ENCODE measurements at regions not wholly inside any gene's neighbourhood (a gene's known extent, or its start where the extent isn't known, plus 50 kb on each side); places are given as distances from the start of the nearest gene placed in this dataset.
"Not testable (repeated sequence)": the region's sequence is repeated elsewhere in the genome, so short reads cannot be mapped to it uniquely, and the experiment has no call there.

DNA sequence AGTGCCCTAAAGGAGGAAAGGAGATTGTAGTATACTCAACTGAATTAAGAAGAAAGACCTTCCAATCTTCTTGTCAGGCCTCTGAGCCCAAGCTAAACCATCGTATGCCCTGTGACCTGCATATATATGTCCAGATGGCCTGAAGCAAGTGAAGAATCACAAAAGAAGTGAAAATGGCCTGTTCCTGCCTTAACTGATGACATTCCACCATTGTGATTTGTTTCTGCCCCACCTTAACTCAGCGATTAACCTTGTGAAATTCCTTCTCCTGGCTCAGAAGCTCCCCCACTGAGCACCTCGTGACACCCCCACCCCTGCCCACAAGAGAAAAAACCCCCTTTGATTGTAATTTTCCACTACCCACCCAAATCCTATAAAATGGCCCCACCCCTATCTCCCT is 739.2 kb downstream of the GALC start:
- H3K9me3 ChIP-seq (ENCODE audit: control insufficient read depth in 1 of 2, low read length in 2 of 2); DNase-seq; intact Hi-C loops (cut with micrococcal nuclease); POLR2A ChIA-PET (ENCODE audit: partially characterized antibody); H3K27ac Mint-ChIP-seq; H3K27me3 Mint-ChIP-seq; CTCF ChIA-PET (ENCODE audit: partially characterized antibody); H3K36me3 Mint-ChIP-seq; H3K4me3 Mint-ChIP-seq; H3K27me3 ChIP-seq (ENCODE audit: insufficient read depth, low read length); H3K27ac ChIP-seq (ENCODE audit: low read depth, low read length); H3K36me3 ChIP-seq (ENCODE audit: insufficient read depth, low read length); H3K4me1 Mint-ChIP-seq; H3K4me3 ChIP-seq (ENCODE audit: low read length in 2 of 2); H3K4me1 ChIP-seq (ENCODE audit: insufficient read depth, low read length): not testable (repeated sequence)
- H3K9me3 Mint-ChIP-seq, result peaks cover 0 to 12% (median 6%) of the 10 kb centered on the region in 8 donors

DNA sequence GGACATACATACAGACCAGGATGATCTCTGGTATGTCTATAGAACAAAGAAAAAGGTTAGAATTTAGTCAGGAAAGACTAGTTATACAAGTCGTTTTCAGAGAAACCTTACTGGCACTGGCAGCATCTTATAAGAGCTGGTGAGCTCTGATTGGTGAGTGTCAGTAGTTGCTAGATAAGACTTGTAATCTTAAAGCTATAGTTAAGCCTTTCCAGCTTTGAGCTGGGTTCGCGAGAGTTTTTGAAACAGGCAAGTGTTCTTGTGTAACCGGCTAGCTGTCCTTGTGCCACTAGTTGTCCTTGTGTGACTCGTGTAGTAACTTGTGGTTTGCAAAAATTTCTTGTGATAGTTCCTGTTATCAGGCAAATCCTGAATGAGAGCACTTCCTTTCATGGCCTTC is 740.9 kb downstream of the GALC start:
- H3K27me3 Mint-ChIP-seq, result no peaks in the 10 kb centered on the region
- no peak overlapping the region for H3K27ac Mint-ChIP-seq
- H3K36me3 Mint-ChIP-seq, result no peaks in the 10 kb centered on the region
- H3K4me1 ChIP-seq (ENCODE audit: insufficient read depth, low read length), result no peaks in the 10 kb centered on the region
- no peaks in the 10 kb centered on the region for H3K27me3 ChIP-seq (ENCODE audit: insufficient read depth, low read length)
- no peak for DNase-seq
- POLR2A ChIA-PET (ENCODE audit: partially characterized antibody), result no interaction called here
- intact Hi-C loops (cut with micrococcal nuclease), result no loop called here
- no peak overlapping the region for H3K4me3 Mint-ChIP-seq
- H3K36me3 ChIP-seq (ENCODE audit: insufficient read depth, low read length), result no peaks in the 10 kb centered on the region
- H3K4me1 Mint-ChIP-seq, result no peaks in the 10 kb centered on the region
- H3K9me3 ChIP-seq (ENCODE audit: control insufficient read depth in 1 of 2, low read length in 2 of 2), result no peaks in the 10 kb centered on the region
- H3K4me3 ChIP-seq (ENCODE audit: low read length in 2 of 2), result no peak overlapping the region
- H3K9me3 Mint-ChIP-seq, result peaks cover 0 to 8% (median 7%) of the 10 kb centered on the region in 8 donors
- CTCF ChIA-PET (ENCODE audit: partially characterized antibody), result no interaction called here
- H3K27ac ChIP-seq (ENCODE audit: low read depth, low read length), result no peak overlapping the region

DNA sequence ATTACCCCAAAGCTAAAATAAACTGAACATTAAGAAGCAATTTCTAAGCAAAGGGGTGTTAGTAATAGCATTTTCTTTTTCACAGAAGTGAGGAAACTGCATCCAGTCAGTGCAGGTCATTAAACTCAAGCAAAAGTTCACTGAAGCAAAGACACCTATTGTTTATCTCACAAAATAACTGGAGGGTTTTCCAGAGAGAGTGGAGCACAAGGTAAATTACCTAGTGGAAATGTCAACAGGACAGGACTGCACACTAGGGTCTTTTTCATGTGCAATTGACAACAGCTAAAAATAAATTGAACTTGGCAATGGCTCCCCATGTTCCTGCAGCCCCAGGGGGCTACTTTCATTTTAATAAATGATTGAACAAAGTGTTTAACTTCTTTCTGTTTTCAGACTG is 742.0 kb downstream of the GALC start:
- no peaks in the 10 kb centered on the region for H3K36me3 Mint-ChIP-seq
- no peak overlapping the region for H3K27ac Mint-ChIP-seq

DNA sequence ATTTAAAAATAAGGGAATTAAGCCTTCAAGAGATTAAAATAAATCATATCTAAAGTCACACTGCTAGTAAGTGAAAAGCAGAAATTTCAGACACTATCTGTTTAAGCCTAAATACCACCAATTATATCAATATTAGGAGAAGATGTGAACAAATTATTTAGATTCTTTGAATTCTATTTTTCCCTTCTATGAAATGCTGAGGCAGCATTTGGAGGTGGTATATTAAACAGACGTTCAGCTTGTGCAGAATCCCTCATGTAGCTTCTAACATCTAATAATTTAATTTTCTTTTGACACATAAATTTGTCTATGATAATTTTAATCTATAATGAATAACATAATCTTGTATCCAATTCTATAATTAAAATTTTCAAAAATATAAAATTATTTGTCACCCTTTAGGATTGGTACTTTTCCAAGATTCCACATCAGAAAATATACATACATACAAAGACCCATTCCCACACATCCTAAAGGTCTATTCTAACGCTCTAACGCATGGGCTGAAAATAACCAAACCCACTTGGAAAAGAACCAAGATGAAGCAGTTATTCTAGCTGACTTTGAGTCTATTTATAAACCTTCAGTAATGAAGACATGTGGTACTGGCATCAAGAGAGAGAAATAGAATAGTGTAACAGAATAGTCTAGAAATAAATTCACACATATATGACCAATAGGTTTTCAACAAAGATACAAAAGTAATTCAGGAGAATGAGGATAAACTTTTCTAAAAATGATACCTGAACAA is 751.8 kb downstream of the GALC start:
- H3K27ac Mint-ChIP-seq, result no peak overlapping the region
- H3K36me3 ChIP-seq (ENCODE audit: insufficient read depth, low read length), result no peaks in the 10 kb centered on the region
- CTCF ChIA-PET (ENCODE audit: partially characterized antibody), result no interaction called here
- H3K9me3 Mint-ChIP-seq, result peaks cover 2 to 25% (median 11%) of the 10 kb centered on the region in 8 donors
- no peak overlapping the region for H3K4me3 Mint-ChIP-seq
- H3K4me1 Mint-ChIP-seq, result no peaks in the 10 kb centered on the region
- no peak overlapping the region for H3K4me3 ChIP-seq (ENCODE audit: low read length in 2 of 2)
- no peak for DNase-seq
- H3K9me3 ChIP-seq (ENCODE audit: control insufficient read depth in 1 of 2, low read length in 2 of 2), result no peaks in the 10 kb centered on the region
- H3K27me3 ChIP-seq (ENCODE audit: insufficient read depth, low read length), result no peaks in the 10 kb centered on the region
- H3K27ac ChIP-seq (ENCODE audit: low read depth, low read length), result no peak overlapping the region
- H3K27me3 Mint-ChIP-seq, result no peaks in the 10 kb centered on the region
- no peaks in the 10 kb centered on the region for H3K36me3 Mint-ChIP-seq
- no peaks in the 10 kb centered on the region for H3K4me1 ChIP-seq (ENCODE audit: insufficient read depth, low read length)
- intact Hi-C loops (cut with micrococcal nuclease), result no loop called here
- POLR2A ChIA-PET (ENCODE audit: partially characterized antibody), result no interaction called here

More for the DNA sequence above, 742.0 kb downstream of the GALC start:
- no peak overlapping the region for H3K4me3 Mint-ChIP-seq
- H3K27ac ChIP-seq (ENCODE audit: low read depth, low read length), result no peak overlapping the region
- CTCF ChIA-PET (ENCODE audit: partially characterized antibody), result no interaction called here
- no peaks in the 10 kb centered on the region for H3K4me1 Mint-ChIP-seq
- H3K27me3 Mint-ChIP-seq, result no peaks in the 10 kb centered on the region
- H3K4me3 ChIP-seq (ENCODE audit: low read length in 2 of 2), result no peak overlapping the region
- H3K4me1 ChIP-seq (ENCODE audit: insufficient read depth, low read length), result no peaks in the 10 kb centered on the region
- H3K9me3 ChIP-seq (ENCODE audit: control insufficient read depth in 1 of 2, low read length in 2 of 2), result no peaks in the 10 kb centered on the region
- no peaks in the 10 kb centered on the region for H3K36me3 ChIP-seq (ENCODE audit: insufficient read depth, low read length)
- peaks cover 0 to 10% (median 2%) of the 10 kb centered on the region in 8 donors for H3K9me3 Mint-ChIP-seq
- POLR2A ChIA-PET (ENCODE audit: partially characterized antibody), result no interaction called here
- intact Hi-C loops (cut with micrococcal nuclease), result no loop called here
- no peaks in the 10 kb centered on the region for H3K27me3 ChIP-seq (ENCODE audit: insufficient read depth, low read length)
- DNase-seq, result no peak

DNA sequence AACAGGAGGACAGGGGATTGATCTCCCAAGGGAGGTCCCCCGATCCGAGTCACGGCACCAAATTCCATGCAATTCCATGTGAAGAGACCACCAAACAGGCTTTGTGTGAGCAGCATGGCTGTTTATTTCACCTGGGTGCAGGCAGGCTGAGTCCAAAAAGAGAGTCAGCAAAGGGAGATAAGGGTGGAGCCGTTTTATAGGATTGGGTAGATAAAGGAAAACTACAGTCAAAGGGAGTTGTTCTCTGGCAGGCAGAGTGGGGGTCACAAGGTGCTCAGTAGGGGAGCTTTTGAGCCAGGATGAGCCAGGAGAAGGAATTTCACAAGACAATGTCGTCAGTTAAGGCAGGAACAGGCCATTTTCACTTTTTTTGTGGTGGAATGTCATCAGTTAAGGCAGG is 752.7 kb downstream of the GALC start:
- peaks cover 2 to 25% (median 11%) of the 10 kb centered on the region in 8 donors for H3K9me3 Mint-ChIP-seq
- H3K4me3 Mint-ChIP-seq; POLR2A ChIA-PET (ENCODE audit: partially characterized antibody); CTCF ChIA-PET (ENCODE audit: partially characterized antibody); intact Hi-C loops (cut with micrococcal nuclease); H3K4me1 Mint-ChIP-seq; DNase-seq; H3K27me3 Mint-ChIP-seq; H3K27ac ChIP-seq (ENCODE audit: low read depth, low read length); H3K4me1 ChIP-seq (ENCODE audit: insufficient read depth, low read length); H3K36me3 Mint-ChIP-seq; H3K27me3 ChIP-seq (ENCODE audit: insufficient read depth, low read length); H3K27ac Mint-ChIP-seq; H3K36me3 ChIP-seq (ENCODE audit: insufficient read depth, low read length); H3K9me3 ChIP-seq (ENCODE audit: control insufficient read depth in 1 of 2, low read length in 2 of 2); H3K4me3 ChIP-seq (ENCODE audit: low read length in 2 of 2): not testable (repeated sequence)

DNA sequence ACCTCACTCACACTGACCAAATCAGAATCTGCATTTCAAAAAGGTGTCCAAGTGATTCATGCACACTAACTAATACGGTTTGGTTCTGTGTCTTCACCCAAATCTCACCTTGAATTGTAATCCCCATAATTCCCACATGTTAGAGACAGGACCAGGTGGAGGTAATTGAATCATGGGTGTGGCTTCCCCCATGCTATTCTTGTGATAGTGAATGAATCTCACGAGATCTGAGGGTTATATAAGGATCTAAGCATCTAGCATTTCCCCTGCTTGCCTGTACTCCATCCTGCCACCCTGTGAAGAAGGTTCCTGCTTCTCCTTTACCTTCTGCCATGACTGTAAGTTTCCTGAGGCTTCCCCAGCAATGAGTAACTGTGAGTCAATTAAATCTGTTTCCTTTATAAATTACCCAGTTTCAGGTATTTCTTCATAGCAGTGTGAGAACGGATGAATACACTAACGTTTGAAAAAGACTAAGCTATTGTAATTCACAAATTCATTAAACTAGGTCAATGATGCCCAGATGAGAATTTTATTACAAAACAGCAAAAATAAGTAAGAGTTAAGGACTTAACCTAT is 759.1 kb downstream of the GALC start:
- H3K27me3 Mint-ChIP-seq, result no peaks in the 10 kb centered on the region
- ChIA-PET POLR2A (ENCODE audit: partially characterized antibody) (no interaction called here), CTCF (ENCODE audit: partially characterized antibody) (no interaction called here)
- peaks cover 2 to 32% (median 19%) of the 10 kb centered on the region in 8 donors for H3K9me3 Mint-ChIP-seq
- no peak overlapping the region for H3K4me3 Mint-ChIP-seq
- H3K27ac Mint-ChIP-seq, result no peak overlapping the region
- DNase-seq, result no peak
- Histone ChIP-seq H3K36me3 (ENCODE audit: insufficient read depth, low read length) (no peaks in the 10 kb centered on the region), H3K4me3 (ENCODE audit: low read length in 2 of 2) (no peak overlapping the region), H3K27ac (ENCODE audit: low read depth, low read length) (no peak overlapping the region), H3K4me1 (ENCODE audit: insufficient read depth, low read length) (no peaks in the 10 kb centered on the region), H3K9me3 (ENCODE audit: control insufficient read depth in 1 of 2, low read length in 2 of 2) (no peaks in the 10 kb centered on the region), H3K27me3 (ENCODE audit: insufficient read depth, low read length) (no peaks in the 10 kb centered on the region)
- intact Hi-C loops (cut with micrococcal nuclease), result no loop called here
- no peaks in the 10 kb centered on the region for H3K4me1 Mint-ChIP-seq
- no peaks in the 10 kb centered on the region for H3K36me3 Mint-ChIP-seq

DNA sequence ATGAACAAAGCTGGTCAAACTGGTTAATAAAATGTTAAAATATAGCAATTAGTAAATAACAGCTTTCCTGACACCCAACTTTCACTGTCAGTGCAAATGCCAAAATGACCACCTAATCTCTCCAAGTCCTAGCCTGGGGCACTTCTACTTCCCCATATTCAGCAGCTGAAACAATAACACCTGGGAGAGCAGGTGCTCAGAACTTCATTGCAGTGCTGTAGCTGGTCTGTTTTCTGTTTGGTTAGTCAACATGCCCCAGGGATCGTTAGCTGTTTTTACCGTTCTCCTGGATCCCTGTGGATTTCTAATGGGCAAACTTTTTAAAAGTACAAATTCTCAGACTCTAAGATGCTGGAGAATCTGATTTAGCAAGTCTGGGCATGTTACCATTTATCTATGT is 759.7 kb downstream of the GALC start:
- no peaks in the 10 kb centered on the region for H3K36me3 Mint-ChIP-seq
- Histone ChIP-seq H3K36me3 (ENCODE audit: insufficient read depth, low read length) (no peaks in the 10 kb centered on the region), H3K9me3 (ENCODE audit: control insufficient read depth in 1 of 2, low read length in 2 of 2) (no peaks in the 10 kb centered on the region), H3K4me1 (ENCODE audit: insufficient read depth, low read length) (no peaks in the 10 kb centered on the region), H3K27me3 (ENCODE audit: insufficient read depth, low read length) (no peaks in the 10 kb centered on the region), H3K27ac (ENCODE audit: low read depth, low read length) (no peak overlapping the region), H3K4me3 (ENCODE audit: low read length in 2 of 2) (no peak overlapping the region)
- H3K27me3 Mint-ChIP-seq, result no peaks in the 10 kb centered on the region
- peaks cover 2 to 28% (median 18%) of the 10 kb centered on the region in 8 donors for H3K9me3 Mint-ChIP-seq
- CTCF ChIA-PET (ENCODE audit: partially characterized antibody), result no interaction called here
- H3K27ac Mint-ChIP-seq, result no peak overlapping the region
- intact Hi-C loops (cut with micrococcal nuclease), result no loop called here
- H3K4me1 Mint-ChIP-seq, result no peaks in the 10 kb centered on the region
- H3K4me3 Mint-ChIP-seq, result no peak overlapping the region
- DNase-seq, result no peak
- POLR2A ChIA-PET (ENCODE audit: partially characterized antibody), result no interaction called here
